ENCODE measurements at regions not wholly inside any gene's neighbourhood (a gene's known extent, or its start where the extent isn't known, plus 50 kb on each side); places are given as distances from the start of the nearest gene placed in this dataset.
"Not testable (repeated sequence)": the region's sequence is repeated elsewhere in the genome, so short reads cannot be mapped to it uniquely, and the experiment has no call there.

GRCh38 chrX:93868289-93868965 is 194.4 kb downstream of the FAM133A start:
- DNase-seq: no peak

- DNase-seq: peak; percentile 9
Observed at GRCh38 chrX:93874554-93874953, 200.5 kb downstream of the FAM133A start.

GRCh38 chrX:93875621-93876282 is 201.7 kb downstream of the FAM133A start:
- no peak for DNase-seq

DNA sequence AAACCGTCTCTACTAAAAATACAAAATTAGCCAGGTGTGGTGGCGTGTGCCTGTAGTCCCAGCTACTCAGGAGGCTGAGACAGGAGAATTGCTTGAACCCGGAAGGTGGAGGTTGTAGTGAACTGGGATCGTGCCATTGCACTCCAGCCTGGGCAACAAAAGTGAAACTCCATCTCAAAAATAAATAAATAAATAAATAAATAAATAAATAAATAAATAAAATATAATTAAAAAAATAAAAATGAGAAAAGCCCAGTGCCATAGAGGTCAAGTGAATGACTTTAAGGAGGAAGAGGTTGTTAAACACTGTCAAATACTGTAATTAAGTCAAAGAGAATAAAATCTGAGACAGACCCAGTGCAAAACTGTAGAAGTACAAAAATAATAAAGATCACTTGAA is 247.0 kb downstream of the FAM133A start:
- DNase-seq: not testable (repeated sequence)

GRCh38 chrX:93932471-93933220 is 258.6 kb downstream of the FAM133A start:
- no peak for DNase-seq

DNA sequence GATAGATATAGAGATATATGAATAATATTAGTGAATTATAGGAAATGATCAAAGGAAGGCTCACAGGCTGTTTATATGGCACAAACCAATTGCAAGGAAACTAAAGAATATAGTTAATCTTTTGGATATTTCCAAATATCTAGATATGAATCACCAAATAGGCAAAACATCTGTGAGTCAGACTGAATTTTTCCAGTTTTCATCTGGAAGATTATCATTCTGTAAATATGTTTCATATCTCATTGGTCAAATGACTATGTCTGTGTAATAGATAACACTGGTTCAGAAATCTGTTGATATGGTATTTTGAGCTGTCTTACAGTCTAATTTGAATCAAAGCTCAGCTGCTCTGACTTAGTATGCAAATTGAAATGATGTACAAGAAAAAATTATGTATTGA is 303.6 kb downstream of the FAM133A start:
- no peak for DNase-seq

GRCh38 chrX:93985344-93986307 is 311.6 kb downstream of the FAM133A start:
- no peak for DNase-seq

Data from NCI-H146 (cell line).